NCI-H187 (cell line): ENCODE measurements at regions not wholly inside any gene's neighbourhood (a gene's known extent, or its start where the extent isn't known, plus 50 kb on each side); places are given as distances from the start of the nearest gene placed in this dataset.

ENCODE experiments used
- DNase-seq, 2 experiments: peaks; one replicate each; lab custom pipeline; 2025; lab: John Stamatoyannopoulos, UW

DNA sequence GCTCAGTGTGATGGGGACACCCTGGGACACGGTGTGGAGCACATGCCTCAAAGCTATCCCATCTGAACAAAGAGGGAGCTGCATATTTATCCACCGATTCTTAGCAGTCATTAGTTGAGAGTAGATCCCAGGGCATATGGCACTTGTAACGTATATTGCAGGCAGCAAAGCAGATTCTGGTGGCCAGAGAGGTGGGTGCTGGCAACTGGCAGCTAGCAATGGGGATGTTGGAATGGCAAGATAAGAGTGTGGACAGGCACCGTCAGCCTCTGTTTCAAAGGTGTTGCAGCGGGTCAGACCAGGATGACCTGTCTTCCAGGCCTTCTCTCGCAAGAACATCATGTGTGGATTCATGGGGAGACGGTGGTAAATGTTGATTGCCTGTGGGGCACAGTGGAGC is 54.0 kb upstream of the ADRA1D start:
- DNase-seq, result no peak

DNA sequence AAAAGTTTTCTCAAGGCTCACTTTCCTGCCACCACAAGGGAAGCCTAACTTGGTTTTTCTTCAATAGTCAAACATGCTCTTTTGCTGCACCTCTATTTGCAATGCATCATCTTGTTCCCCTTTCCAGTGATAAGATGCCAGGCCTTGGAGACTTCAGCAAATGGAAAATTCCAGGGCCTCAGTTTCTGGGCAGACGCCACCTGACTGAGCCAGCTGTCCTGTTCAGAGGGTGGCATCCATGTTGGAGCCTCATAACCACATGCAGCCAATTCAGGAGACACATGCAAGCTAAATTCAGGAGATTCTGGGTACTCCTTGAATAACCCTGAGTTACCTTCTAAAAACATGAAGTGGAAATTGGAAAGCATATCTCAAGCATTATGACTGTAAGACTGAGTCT is 51.8 kb upstream of the ADRA1D start:
- DNase-seq, result no peak

DNA sequence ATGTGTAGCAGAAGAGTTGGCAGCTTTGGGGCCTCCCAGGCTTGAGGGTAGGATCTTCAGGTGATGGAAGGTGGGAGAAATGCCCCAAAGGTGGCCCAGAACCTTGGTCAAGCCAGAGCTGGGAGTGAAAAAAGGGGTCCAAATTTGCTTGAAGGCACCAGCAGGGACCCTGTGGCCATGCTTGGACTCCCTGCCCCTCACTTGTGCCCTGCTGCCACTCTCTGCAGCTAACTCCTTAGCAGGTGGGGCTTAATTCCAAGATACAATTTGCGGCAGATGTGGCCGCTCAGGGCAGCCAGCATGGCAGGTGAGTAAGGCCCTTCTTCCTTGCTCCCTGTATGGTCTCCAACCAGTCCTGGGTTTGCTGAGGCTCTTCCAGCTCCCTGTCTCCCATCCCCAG is 51.3 kb upstream of the ADRA1D start:
- DNase-seq, result no peak

DNA sequence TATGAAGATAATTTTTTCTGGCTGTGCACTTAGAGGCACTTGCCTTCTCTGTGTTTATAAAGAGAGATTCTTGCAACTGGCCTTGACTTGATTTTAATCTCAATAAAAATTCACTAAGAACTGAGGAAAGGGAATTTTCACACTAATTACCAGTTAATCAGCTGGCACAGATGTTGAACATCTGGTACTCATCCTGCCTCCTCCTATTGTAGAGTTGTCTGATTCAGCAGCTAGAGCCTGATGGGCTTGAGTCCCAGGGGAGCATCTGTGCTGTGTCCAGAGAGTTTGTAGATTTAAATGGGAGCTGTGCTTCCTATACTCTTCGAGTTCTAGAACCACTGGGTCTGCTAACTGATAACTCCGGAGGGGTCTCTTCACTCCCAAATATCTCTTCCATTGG is 50.7 kb upstream of the ADRA1D start:
- no peak for DNase-seq

DNA sequence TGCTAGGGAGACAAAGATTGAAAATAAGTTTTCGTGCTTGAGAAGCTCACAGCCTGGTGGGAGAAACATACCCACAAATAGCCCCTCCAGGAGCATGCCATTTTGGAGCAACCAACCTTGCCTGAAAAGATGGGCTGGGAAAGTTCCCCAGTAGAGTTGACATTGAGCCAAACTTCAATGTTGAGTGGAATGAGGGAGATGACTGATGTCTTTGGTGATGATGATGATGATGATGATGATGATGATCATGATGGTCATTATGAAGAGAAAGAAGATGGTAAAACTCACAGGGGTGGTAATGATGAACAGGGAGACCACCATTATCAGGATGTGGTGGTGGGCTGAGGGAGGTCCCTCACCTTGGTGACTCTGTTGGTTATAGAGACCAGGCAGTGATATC is 50.1 kb upstream of the ADRA1D start:
- DNase-seq, result no peak
